HG03439 (cell line): ENCODE measurements at regions not wholly inside any gene's neighbourhood (a gene's known extent, or its start where the extent isn't known, plus 50 kb on each side); places are given as distances from the start of the nearest gene placed in this dataset.
"Not testable (repeated sequence)": the region's sequence is repeated elsewhere in the genome, so short reads cannot be mapped to it uniquely, and the experiment has no call there.

Experiments used
- ATAC-seq: cut with Tn5 transposase; IDR thresholded peaks from one replicate; pipeline ENCODE4 v1.9.1; 2021; ENCODE audit warnings: mild to moderate bottlenecking, moderate library complexity; ENCODE audit not compliant: unreplicated experiment

DNA sequence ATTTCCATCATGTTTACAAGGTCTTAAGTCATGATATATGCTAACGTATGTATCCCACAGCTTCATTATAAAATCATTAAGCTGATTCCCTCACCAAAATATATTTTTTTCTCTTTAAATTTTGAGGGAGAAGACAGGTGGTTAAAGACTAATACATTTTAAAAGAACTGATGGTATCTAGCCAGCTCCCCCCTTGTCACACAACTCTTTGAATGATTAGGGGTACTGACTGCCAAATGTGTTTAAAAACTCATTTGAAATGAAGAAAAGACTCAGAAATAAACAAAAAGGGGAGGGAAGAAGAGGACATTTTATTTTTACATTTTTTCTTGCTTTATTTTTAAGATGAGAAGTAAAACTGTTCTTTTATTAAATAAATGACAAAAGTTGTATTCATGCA, 805.3 kb downstream of the SATB2 start:
- ATAC-seq = no peak

DNA sequence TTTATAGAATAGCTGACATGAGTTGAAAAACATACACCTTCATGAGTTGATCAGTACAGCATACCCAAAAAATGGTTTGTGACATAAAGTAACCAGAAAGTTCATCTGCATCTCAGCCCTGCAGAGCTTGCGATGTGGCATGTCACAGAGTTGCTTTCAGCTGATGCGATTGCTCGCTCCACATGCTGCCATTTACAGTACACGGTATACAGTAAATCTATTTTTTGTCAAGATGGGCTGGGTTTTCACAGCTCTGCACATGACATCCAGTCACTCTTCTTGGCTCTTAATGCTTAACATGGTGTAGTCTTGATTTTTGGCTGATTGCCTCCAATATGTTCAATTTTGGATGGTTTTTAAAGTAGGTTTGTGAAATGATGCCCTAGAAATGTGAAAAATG, 811.9 kb downstream of the SATB2 start:
- ATAC-seq = no peak

DNA sequence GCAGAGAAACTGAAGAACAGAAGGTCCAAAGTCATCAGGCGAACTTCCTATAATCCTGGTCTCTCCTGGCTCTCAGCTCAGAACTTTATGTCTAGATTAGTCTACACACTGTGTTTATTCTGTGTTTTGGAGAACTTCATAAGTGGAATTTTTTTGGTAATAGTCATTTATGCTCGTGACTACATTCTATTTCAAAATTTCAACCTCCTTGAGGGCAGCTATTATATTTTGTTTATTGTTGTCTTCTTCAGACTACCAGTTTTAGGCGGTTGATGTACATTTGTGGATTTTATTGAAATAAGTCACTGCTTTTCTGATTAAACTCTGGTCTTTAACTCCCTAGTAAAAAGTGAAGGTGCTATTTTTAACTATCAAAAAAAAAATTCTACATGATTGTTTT, 816.6 kb downstream of the SATB2 start:
- ATAC-seq = no peak

DNA sequence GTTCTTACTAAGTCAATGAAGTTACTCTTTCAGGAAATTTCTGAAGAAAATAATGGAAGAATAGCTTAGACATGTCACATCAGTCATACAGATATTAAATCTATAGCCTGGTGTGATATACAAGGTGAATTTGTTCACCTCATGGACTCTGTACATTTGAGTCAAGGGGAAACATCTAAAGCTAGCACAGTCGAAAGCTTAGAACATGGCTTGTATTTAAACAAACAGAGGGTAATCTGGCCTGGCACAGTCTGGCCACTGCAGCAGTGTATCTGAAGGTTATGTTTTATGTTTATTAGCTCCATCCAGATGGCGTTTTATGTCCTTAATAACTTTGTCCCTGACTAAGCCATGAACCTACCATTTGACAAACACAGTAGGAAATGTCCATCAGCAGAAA, 817.3 kb downstream of the SATB2 start:
- ATAC-seq = no peak

DNA sequence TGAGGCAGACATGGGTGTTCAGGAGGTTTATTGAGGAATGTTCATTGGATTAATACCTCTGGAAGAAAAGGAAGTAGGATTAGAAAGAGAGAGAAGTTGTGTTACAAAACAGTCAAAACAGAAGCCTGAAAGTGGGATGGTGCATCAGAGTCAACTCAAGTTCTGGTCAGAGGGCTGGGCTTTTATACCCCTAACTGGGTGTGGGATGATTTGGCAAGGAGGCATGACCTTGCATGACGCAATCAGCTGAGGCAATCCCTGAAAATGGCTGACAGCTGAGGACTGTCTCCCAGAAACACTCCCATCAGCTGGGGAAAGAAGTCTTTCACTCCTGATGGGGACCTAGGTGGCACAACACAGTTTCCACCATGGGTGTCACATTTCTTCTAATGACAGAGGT, 818.2 kb downstream of the SATB2 start:
- ATAC-seq = no peak

DNA sequence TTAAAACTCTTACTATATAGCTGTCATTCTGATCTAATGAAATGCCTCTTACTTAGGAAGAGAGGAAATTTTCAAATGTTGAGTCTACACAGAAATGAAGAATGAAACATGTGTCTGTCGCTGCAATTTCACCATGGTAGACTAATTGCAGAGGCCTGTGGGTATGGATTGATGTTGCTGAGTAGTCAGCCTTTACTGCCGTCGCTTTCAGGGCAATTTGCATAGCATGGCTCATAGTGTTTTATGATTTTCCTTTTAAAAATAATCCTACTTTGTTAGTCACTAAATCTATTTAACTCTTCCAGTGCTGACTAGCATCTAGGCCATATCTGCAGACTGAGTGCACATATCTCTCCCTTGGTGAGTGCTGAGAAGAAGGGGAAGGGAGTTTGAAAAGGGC, 819.2 kb downstream of the SATB2 start:
- no peak for ATAC-seq

DNA sequence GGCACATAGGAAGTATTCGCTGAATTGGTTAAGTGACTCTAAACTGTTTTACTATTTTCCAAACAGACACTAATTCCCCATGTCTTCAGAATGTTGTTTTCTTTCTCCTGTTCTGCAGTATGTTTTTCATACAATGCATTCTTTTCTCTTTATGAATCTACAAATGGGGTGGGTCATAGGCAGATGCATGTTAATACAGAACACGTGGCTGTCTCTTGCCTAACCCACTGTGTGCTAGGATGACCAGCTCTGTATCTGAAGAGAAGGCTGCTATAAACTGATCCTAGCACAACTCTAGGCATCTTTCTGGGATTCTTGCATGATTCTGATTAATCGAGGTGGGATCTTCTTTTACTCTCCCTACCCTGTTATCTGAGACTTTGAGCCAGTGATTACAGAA, 826.0 kb downstream of the PLCL1 start:
- ATAC-seq = no peak

DNA sequence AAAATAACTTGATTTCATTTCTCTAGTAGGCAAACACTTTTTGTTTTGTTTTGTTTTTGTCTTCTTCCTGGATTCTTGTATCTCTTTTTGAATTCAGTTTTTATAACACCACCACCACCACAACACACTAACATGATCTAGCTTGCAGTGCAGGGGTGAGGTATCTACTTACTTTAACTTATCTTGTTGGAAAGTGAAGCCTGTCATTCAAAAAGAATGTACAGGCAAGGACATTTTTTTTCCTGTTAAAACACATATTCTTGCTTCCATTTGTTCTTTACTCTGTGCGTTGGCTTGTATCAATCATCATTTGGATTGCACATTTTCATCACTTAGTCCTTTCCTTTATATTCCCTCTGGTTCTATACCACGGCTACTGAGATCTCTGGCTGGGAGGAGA, 824.2 kb downstream of the PLCL1 start:
- ATAC-seq = no peak

DNA sequence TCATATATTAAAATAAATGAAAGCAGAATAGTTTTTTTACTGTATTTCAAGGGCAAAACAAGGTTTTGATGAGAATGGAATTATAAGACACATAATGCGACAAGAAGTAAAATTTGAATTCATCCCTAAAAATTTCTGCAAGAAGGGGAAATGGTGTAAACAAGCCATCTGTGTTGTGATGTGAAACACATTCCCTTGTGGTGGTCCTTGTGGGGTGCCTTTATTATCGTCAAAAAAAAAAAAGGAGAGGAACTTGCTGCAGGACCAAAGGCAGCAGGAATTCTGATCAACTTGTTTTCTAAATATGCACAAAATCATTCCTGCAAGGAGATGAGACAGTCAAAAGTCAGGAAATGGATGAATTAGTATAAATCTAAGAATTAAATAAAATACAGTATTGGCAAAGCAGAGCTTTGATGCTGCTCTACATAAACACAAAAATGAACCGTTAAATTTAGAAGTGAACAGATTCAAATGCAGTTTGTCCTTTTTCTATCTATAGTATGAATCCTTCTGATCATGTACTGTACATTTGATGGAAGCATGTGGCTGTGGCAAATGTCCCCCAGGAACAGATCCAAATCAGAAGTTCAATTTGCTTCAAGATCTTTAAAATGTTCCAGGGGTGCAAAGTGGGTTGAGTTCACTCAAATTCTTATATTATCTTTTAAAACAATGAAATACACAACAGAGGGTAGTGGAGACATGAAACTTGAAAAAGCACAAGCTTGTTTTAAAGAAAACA, 818.8 kb downstream of the PLCL1 start:
- ATAC-seq = no peak

DNA sequence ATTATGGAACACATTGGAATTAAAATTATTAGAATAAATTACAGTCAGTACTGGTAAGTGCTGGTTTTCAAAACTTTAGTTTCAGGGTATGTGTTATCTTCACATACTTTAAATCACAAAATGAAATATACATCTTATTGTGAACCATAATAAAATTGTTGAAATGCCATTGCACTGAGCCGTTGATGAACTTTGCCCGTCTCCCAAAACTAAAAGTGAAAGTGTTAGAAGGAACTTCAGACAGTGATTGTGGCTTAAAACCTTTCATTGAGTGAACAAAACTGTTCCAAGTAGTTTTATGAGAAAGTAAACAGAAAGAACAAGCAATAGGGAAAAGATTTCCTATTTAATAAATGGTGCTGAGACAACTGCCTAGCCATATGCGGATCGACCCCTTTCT, 811.6 kb downstream of the PLCL1 start:
- no peak for ATAC-seq

DNA sequence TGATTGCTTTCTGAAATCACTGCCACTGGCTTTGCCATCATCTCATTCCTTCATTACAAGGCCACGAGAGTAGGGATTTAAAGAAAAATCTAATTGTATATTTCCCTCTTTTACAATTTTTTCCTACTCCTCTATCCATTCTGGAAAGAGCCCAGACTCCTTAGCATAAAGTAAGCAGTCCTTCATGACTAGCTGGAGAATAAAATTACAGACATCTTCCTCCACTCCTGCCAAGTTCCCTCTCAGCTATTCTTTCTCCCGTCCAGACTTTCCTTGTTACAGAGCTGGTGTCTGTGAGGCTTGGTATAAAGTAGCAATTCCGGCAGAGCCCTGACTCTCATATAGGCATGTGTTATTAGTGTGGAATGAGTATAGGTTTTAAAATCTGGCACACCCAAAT, 806.8 kb downstream of the PLCL1 start:
- no peak for ATAC-seq

DNA sequence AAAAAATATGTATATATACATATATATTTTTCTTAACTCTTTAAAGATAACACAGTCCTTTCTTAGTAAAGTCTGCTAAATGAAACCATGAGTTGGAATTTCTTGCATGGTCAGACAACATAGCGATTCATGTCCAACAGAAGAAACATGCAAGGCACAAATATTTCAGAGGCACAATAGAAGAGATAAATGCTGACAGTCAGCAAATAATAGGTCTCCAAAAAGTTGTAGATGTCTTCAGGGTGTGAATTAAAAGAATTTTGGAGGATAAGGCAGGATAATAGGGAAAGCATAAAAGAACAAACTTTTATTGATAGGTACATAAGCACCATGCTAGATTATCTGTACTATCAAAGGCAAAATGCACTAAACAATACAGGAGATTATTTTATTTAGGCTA, 800.2 kb downstream of the PLCL1 start:
- no peak for ATAC-seq

DNA sequence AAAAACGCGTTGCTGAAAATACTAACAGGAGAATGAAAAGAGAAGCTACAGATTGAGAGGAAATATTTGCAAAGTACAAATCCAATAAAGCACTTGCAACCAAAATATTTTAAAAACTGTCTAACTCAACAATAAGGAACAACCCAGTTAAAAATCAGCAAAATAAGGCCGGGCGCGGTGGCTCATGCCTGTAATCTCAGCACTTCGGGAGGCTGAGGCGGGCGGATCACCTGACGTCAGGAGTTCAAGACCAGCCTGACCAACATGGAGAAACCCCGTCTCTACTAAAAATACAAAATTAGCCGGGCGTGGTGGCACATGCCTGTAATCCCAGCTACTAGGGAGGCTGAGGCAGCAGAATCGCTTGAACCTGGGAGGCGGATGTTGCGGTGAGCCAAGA, 798.6 kb downstream of the PLCL1 start:
- ATAC-seq = not testable (repeated sequence)

DNA sequence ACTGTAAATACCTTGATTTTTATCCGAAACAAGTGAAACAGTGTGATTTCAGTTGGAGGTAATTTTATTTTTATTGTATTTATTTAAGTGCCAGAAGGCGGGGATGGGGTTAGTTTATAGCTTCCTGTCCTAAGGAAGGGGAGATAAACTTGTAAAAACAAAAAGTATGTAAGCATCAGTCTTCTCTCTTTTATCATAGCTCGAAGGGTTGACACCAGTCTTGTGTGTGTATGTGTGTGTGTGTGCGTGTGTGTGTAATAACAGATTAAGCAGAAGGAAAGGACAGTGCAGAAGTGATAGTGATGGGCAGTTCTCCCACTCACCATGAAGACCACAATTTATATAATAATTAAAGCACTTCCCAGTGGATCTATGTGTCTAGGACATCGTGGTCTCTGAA, 793.3 kb downstream of the PLCL1 start:
- no peak for ATAC-seq

DNA sequence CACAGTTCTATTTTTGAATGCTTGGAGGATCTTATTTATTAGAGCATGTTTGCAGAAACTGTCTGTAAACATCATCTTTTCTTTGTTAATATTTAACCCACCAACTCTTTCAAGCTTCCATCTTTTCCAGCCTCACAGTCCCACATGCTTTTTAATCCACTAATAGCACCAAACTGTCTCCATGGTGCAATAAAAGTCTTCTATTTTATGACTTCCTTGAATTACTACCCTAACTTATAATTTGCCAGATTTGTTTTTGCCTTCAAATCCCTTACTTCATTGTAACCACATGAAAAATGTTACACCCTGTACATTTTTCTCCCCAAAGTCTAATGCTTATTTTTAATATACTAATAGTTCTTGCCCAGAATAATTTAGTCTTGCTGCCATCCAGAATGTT, 792.6 kb downstream of the PLCL1 start:
- no peak for ATAC-seq

DNA sequence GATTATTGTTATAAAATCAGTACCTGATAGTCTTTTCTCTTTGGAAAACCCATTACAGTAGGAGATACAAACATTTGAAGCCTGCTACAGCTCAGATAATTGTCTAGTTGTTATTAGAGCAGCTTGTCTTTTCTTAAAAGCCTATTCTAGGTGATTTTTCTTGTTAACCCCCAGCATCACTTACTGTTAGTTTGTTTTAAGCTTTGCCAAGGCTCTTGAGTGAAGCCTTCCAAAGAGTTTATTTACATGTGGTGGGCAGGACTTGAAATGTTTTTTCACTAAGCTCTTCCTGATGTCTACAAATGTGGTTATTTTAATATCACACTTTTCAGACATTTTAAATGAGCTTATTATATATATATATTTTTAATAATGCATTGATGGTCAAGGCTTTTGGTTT, 791.3 kb downstream of the PLCL1 start:
- no peak for ATAC-seq

DNA sequence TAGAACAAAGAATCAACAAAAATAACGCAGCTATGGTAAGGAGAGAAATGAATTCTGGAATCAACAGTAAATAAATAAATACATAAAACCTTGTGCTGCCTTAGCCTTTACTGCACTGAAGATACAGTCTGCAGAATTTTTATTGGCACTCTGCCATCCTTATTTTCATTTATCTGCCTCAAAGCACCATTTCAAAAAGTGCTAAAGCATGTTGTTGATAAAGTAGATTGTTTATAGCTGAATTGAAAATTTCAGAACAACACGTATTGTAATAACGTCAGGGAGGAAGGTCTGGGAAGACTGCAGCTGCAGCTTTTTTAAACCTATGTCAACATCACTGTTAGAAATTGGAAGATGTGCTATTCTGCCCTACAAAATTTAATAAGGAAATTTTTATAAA, 787.2 kb downstream of the PLCL1 start:
- no peak for ATAC-seq

DNA sequence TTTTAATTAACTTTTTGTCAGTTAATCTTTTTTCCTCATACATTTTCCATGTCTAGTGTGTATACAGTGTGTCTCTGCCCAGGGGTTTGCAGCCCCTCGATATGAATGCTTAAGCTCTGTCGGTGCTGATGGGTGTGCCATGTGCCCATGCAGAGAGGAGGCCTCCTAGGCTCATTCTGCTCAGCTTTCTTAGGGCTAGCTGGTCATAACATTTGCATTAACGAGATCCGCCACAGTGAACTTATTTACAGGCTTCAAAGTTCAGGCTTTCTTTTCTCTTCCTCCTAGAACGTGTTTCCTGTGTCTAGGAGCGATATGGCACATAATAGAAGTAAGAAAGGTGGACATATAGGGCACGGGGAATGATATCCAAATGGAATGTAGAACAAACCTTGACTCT, 783.3 kb downstream of the PLCL1 start:
- no peak for ATAC-seq

DNA sequence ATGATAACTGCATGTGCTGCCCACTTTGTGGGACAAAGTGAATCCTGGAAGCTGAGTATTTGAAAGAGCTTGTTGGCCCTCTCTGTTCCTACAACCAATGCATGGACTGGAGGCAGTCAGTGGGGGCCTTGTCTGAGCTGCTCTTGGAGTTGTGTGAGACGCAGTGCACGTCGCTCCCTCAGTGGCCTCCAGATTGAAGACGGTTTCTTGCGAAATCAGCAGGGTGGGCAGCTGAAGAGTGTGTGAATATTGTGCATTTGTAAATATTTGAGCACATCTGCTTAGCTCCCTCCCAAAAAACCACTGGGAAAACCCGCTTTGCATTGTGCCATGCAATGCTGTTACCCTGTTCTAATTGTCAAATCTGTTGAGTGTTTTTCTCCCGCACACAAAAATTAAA, 782.8 kb downstream of the PLCL1 start:
- ATAC-seq = no peak

DNA sequence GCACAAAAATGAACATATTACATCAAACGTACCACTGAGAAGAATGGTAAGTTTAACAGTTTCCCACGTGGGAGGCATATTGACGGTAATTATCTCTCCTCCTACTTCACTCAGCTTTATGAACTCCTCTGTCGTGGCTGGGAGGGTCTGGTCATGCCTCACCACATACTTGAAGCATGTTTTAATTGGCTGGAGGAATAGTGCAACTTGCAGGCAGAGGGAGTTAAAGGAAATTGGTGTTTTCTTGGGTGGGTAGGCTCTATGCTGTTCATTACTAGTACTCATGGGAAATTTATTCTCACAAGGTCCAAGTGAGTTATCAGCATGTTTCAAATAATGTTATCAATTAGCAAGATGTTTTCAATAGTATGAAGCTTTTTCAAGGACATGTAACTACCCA, 767.0 kb downstream of the PLCL1 start:
- ATAC-seq = no peak

DNA sequence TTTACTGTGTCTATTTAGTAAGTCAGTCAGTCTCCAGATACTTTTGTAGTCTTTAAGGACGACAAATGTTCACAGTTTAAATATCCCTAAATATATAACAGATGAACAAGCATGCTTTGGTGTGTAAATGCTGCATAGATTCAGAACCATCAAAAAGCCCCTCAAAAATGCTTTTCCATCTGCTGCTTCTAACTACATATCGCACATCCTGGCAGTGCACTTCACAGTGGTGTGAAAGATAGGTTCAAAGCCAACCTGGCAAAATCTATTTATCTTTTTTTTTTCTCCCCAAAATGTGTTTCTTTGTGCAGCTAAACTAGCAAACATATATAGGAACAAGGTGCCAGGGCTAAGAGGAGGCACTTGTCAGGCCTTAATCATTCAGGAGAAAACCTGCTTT, 753.8 kb downstream of the PLCL1 start:
- no peak for ATAC-seq

DNA sequence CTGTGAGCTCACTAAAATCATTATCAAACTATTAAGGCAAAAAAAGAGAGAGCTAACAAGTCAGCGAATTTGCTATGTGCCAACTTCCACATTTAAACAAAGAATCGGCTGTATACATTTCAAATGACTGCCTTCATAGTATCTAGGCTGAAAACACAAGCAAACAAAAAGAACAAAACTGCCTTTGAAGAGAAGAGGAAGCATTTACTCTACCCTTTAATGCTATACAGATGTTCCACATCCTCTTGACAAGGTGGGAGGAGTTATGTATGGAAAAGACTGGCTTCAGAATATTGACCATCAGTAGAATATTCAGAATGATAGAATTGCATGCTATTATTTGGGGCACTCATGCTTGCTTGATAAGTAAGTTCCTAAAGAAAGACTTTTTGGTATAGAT, 741.7 kb downstream of the PLCL1 start:
- no peak for ATAC-seq

DNA sequence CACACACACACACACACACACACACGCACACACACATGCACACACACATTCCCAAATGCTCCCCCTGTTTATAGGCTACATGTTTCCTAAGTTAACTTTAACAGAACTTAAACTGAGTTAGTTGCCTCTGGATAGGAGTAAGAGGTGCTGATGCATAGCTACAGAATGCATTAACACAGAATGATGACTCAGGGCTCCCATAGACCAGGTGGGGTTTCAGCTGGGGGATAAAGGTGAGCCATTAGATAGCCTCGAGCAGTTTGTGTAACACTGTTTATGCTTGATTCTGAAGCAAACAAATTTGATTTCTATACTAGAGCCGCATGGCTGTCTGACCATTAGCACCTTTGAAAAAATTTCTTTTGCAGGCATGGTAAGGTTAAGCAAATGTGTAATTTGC, 741.0 kb downstream of the PLCL1 start:
- ATAC-seq = no peak
